ENCODE measurements at regions not wholly inside any gene's neighbourhood (a gene's known extent, or its start where the extent isn't known, plus 50 kb on each side); places are given as distances from the start of the nearest gene placed in this dataset.
"Not testable (repeated sequence)": the region's sequence is repeated elsewhere in the genome, so short reads cannot be mapped to it uniquely, and the experiment has no call there.

DNA sequence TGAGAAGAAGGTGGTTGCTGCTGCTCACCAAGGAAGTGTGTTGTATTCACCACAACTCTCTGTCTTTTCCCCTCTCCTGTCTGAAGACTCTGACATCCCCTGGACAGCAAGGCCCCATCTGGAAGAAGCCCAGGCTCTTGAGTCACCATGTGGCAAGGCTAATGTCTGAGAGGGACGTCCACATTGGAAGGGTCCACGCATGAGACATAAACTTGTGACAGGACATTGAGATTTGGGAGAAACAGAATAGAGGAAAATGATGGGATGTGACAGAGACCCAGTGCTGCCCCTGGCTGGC, 176.5 kb downstream of the IRF8 start:
- intact Hi-C loops (cut with DNase I; ENCODE audit: low total_unique reads), result no loop called here
- H3K9me3 ChIP-seq, result no peaks in the 10 kb centered on the region
- H3K4me3 ChIP-seq, result no peak overlapping the region
- no peaks in the 10 kb centered on the region for H3K4me1 ChIP-seq
- H3K36me3 ChIP-seq (ENCODE audit: low read depth, missing control alignments), result no peaks in the 10 kb centered on the region
- DNase-seq, result no peak
- WGBS, 2 donors, result 94% methylated on average over 2 of the region's 2 CpGs
- H3K27ac ChIP-seq, result no peak overlapping the region
- TF ChIP-seq, protein P1, sequence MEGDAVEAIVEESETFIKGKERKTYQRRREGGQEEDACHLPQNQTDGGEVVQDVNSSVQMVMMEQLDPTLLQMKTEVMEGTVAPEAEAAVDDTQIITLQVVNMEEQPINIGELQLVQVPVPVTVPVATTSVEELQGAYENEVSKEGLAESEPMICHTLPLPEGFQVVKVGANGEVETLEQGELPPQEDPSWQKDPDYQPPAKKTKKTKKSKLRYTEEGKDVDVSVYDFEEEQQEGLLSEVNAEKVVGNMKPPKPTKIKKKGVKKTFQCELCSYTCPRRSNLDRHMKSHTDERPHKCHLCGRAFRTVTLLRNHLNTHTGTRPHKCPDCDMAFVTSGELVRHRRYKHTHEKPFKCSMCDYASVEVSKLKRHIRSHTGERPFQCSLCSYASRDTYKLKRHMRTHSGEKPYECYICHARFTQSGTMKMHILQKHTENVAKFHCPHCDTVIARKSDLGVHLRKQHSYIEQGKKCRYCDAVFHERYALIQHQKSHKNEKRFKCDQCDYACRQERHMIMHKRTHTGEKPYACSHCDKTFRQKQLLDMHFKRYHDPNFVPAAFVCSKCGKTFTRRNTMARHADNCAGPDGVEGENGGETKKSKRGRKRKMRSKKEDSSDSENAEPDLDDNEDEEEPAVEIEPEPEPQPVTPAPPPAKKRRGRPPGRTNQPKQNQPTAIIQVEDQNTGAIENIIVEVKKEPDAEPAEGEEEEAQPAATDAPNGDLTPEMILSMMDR (IDR thresholded peaks at IDR 0.05), result no peak
- TF ChIP-seq POLR2A (IDR thresholded peaks at IDR 0.05), result no peak
- H3K27me3 ChIP-seq, result no peaks in the 10 kb centered on the region

DNA sequence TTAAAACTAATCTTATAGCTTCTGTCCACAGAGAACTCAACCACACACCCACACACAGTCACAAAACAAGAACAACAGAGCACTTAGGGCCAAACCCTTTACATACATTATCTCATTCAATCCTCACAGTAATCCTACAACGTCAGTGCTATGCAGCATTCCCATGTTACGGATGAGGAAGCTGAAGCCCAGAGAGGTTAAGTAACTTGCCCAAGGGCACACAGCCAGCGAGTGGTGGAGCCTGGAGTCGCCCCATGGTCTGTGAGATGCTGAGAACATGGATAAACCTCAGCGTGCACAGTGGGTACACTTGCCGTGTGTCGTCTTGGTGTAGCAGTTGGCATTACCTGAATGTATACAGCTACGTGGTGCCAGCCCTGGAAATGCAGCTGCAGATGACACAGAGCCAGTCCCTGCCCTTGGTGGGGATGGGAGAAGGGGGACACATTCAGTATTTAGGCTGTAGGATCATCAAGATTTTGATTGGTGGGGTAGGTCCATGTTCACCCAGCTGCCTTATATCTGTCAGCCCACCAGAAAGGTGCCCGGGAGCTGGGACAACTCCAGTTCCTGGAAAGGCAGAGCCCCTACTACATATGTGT, 177.0 kb downstream of the IRF8 start:
- H3K9me3 ChIP-seq, result no peaks in the 10 kb centered on the region
- TF ChIP-seq POLR2A (IDR thresholded peaks at IDR 0.05), result no peak
- TF ChIP-seq, protein P1 (IDR thresholded peaks at IDR 0.05), result no peak
- no peaks in the 10 kb centered on the region for H3K4me1 ChIP-seq
- H3K27me3 ChIP-seq, result no peaks in the 10 kb centered on the region
- no peak overlapping the region for H3K27ac ChIP-seq
- H3K36me3 ChIP-seq (ENCODE audit: low read depth, missing control alignments), result no peaks in the 10 kb centered on the region
- H3K4me3 ChIP-seq, result no peak overlapping the region
- DNase-seq, result no peak
- intact Hi-C loops (cut with DNase I; ENCODE audit: low total_unique reads), result no loop called here
- 88 to 96% methylated on average over 8 to 9 of the region's 9 CpGs for WGBS, 2 donors

DNA sequence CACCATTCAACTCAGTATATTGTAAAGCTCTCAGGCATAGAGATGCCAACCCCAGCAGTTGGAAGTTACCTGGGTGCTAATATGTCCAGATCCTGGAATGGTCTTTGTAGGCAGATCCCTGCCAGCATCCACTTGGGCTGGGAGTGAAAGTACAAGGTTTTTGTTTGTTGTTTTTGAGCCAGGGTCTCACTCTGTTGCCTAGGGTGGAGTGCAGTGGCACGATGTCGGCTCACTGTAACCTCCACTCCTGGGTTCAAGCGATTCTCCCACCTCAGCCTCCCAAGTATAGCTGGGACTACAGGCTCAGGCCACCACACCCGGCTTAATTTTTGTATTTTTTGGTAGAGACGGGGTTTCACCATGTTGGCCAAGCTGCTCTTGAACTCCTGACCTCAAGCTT, 177.6 kb downstream of the IRF8 start:
- no peaks in the 10 kb centered on the region for H3K4me1 ChIP-seq
- DNase-seq, result no peak
- H3K9me3 ChIP-seq, result no peaks in the 10 kb centered on the region
- no peak overlapping the region for H3K4me3 ChIP-seq
- TF ChIP-seq, protein P1 (IDR thresholded peaks at IDR 0.05), result no peak
- TF ChIP-seq POLR2A (IDR thresholded peaks at IDR 0.05), result no peak
- WGBS, 2 donors, result 84 to 88% methylated on average over 5 of the region's 5 CpGs
- no peaks in the 10 kb centered on the region for H3K36me3 ChIP-seq (ENCODE audit: low read depth, missing control alignments)
- intact Hi-C loops (cut with DNase I; ENCODE audit: low total_unique reads), result no loop called here
- no peaks in the 10 kb centered on the region for H3K27me3 ChIP-seq
- H3K27ac ChIP-seq, result no peak overlapping the region

DNA sequence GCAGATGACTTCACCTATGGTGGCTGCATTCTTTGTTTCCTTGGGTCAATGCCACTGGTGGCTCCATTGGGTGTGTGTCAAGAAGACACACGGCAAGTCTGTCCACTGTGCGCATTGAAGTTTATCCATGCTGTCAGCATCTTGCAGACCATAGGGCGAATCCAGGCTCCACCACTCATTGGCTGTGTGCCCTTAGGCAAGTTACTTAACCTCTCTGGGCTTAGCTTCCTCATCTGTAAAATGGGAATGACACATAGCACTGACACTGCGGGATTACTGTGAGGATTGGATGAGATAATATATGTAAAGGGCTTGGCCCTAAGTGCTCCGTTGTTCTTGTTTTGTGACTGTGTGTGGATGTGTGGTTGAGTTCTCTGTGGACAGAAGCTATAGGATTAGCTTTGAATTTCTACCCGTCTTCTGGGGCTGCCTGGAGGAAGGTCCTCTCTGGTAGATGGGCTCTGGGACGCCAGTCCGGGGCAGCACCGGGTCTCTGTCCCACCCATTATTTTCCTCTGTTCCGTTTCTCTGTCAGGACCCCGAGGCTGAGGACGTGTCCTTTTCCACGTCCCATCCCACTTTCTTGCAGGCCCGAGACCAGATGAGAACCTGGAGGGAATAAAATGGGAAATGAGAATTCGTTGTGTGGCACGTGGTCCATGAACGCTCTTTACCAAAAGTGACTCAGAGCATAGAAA, 178.4 kb downstream of the IRF8 start:
- no peak overlapping the region for H3K27ac ChIP-seq
- no peaks in the 10 kb centered on the region for H3K36me3 ChIP-seq (ENCODE audit: low read depth, missing control alignments)
- H3K27me3 ChIP-seq, result no peaks in the 10 kb centered on the region
- no peaks in the 10 kb centered on the region for H3K4me1 ChIP-seq
- intact Hi-C loops (cut with DNase I; ENCODE audit: low total_unique reads), result no loop called here
- no peak overlapping the region for H3K4me3 ChIP-seq
- H3K9me3 ChIP-seq, result no peaks in the 10 kb centered on the region
- 88 to 90% methylated on average over 15 to 17 of the region's 17 CpGs for WGBS, 2 donors
- DNase-seq, result no peak
- no peak for TF ChIP-seq POLR2A (IDR thresholded peaks at IDR 0.05)
- TF ChIP-seq, protein P1 (IDR thresholded peaks at IDR 0.05), result no peak

DNA sequence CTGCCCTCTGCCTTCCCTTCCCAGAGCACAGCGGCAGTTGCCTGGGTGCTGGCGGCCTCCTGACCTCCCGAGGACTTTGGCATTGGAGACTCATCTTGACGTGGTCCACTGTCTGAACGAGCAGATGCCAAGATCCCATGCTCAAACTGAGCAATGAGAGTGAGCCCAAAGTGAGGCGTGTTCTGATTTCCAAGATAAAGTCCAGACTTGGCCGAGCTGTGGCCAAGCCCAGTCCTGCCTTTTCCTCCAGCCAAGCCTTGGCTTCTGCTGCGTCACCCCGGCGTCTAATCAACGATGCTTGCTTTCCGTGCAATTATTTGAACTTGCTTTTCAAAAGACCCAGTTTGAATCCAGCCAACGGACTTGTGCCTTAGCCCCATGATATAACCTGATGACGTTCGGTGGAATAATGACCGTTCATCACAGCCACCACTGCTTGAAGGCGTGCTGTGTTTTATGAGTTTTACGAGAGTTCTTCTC, 179.2 kb downstream of the IRF8 start:
- intact Hi-C loops (cut with DNase I; ENCODE audit: low total_unique reads), result no loop called here
- DNase-seq, result no peak
- H3K4me1 ChIP-seq, result no peaks in the 10 kb centered on the region
- no peak for TF ChIP-seq POLR2A (IDR thresholded peaks at IDR 0.05)
- TF ChIP-seq, protein P1 (IDR thresholded peaks at IDR 0.05), result no peak
- no peaks in the 10 kb centered on the region for H3K9me3 ChIP-seq
- H3K27ac ChIP-seq, result no peak overlapping the region
- H3K36me3 ChIP-seq (ENCODE audit: low read depth, missing control alignments), result no peaks in the 10 kb centered on the region
- 88% methylated on average over 18 of the region's 18 CpGs for WGBS, 2 donors
- H3K27me3 ChIP-seq, result no peaks in the 10 kb centered on the region
- no peak overlapping the region for H3K4me3 ChIP-seq

DNA sequence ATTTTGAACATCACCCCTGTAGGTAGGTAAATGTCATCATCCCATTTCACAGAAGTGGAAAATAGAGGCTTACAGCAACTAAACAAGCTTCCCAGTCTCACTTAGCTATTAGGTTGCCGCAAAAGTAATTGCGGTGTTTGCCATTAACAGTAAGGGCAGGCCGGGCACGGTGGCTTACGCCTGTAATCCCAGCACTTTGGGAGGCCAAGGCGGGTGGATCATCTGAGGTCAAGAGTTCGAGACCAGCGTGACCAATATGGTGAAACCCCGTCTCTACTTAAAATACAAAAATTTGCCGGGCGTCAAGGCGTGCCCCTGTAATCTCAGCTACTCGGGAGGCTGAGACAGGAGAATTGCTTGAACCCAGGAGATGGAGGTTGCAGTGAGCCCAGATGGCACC, 179.7 kb downstream of the IRF8 start:
- H3K27me3 ChIP-seq; H3K9me3 ChIP-seq; intact Hi-C loops (cut with DNase I; ENCODE audit: low total_unique reads); H3K4me1 ChIP-seq; H3K36me3 ChIP-seq (ENCODE audit: low read depth, missing control alignments); H3K27ac ChIP-seq; H3K4me3 ChIP-seq; DNase-seq: not testable (repeated sequence)
- 96 to 97% methylated on average over 13 of the region's 13 CpGs for WGBS, 2 donors

All from testis (tissue), 2 donors.